Neutrophil (primary cell): ENCODE measurements at regions not wholly inside any gene's neighbourhood (a gene's known extent, or its start where the extent isn't known, plus 50 kb on each side); places are given as distances from the start of the nearest gene placed in this dataset.

Experiments
- H3K27ac ChIP-seq: fragments of 200-600 bp; sonication (generic); 2 replicates; pipeline ENCODE4 v1.5.1; 2016; ENCODE audit warnings: mild to moderate bottlenecking, moderate library complexity
- H3K27me3 ChIP-seq: fragments of 200-600 bp; sonication (generic); 2 replicates; pipeline ENCODE4 v1.6.0; 2016; ENCODE audit warnings: mild to moderate bottlenecking
- H3K36me3 ChIP-seq: fragments of 200-600 bp; sonication (generic); 2 replicates; pipeline ENCODE4 v1.5.1; 2017
- H3K4me1 ChIP-seq, 2 experiments: fragments of 200-600 bp in 1 of 2; sonication (generic) in 1 of 2; 1 replicate in 1 of 2; 2 replicates in 1 of 2; pipeline versions ENCODE4 v1.5.1 to v1.6.1; 2013 to 2016; ENCODE audit warnings: low read depth in 1 of 2, low read length in 1 of 2, mild to moderate bottlenecking in 1 of 2, moderate library complexity in 1 of 2; ENCODE audit not compliant: control insufficient read depth in 1 of 2, insufficient read depth in 1 of 2
- H3K4me3 ChIP-seq, 2 experiments: fragments of 200-600 bp in 1 of 2; sonication (generic) in 1 of 2; 1 replicate in 1 of 2; 2 replicates in 1 of 2; pipeline ENCODE4 v1.5.1; 2013 to 2016; ENCODE audit warnings: low read depth in 1 of 2, low read length in 1 of 2, mild to moderate bottlenecking in 1 of 2, moderate library complexity in 1 of 2
- H3K9me3 ChIP-seq: fragments of 200-600 bp; sonication (generic); 2 replicates; pipeline ENCODE4 v1.5.1; 2016
- CTCF ChIP-seq: fragments of 200-600 bp; sonication (generic); IDR thresholded peaks from 2 replicates; pipeline ENCODE4 v1.5.1; 2016; ENCODE audit warnings: antibody characterized with exemption

- Histone ChIP-seq H3K4me1 (peaks cover 31 to 38% of the 10 kb centered on the region in 2 experiments), H3K36me3 (no peaks in the 10 kb centered on the region), H3K4me3 (no peak overlapping the region), H3K9me3 (no peaks in the 10 kb centered on the region), H3K27me3 (peaks cover 19% of the 10 kb centered on the region), H3K27ac (no peak overlapping the region)
- TF ChIP-seq CTCF, result no peak
These were observed 166.4 kb upstream of the HAAO start for GRCh38 chr2:42958741-42959233.

GRCh38 chr2:42957861-42958301 is 165.5 kb upstream of the HAAO start:
- H3K27me3 ChIP-seq, result peaks cover 17% of the 10 kb centered on the region
- H3K4me1 ChIP-seq, result peaks cover 24 to 31% of the 10 kb centered on the region in 2 experiments
- no peak for TF ChIP-seq CTCF
- no peak overlapping the region for H3K4me3 ChIP-seq
- no peak overlapping the region for H3K27ac ChIP-seq
- H3K9me3 ChIP-seq, result no peaks in the 10 kb centered on the region
- H3K36me3 ChIP-seq, result no peaks in the 10 kb centered on the region

GRCh38 chr2:42957109-42957860 is 164.9 kb upstream of the HAAO start:
- no peak overlapping the region for H3K4me3 ChIP-seq
- no peak overlapping the region for H3K27ac ChIP-seq
- no peak for TF ChIP-seq CTCF
- peaks cover 18 to 25% of the 10 kb centered on the region in 2 experiments for H3K4me1 ChIP-seq
- no peaks in the 10 kb centered on the region for H3K36me3 ChIP-seq
- H3K9me3 ChIP-seq, result no peaks in the 10 kb centered on the region
- H3K27me3 ChIP-seq, result peaks cover 11% of the 10 kb centered on the region

GRCh38 chr2:42954227-42954962 is 162.0 kb upstream of the HAAO start:
- no peak for TF ChIP-seq CTCF
- Histone ChIP-seq H3K36me3 (no peaks in the 10 kb centered on the region), H3K27ac (no peak overlapping the region)

GRCh38 chr2:42953216-42953615 is 160.8 kb upstream of the HAAO start:
- Histone ChIP-seq H3K27ac (no peak overlapping the region), H3K9me3 (no peaks in the 10 kb centered on the region), H3K27me3 (no peaks in the 10 kb centered on the region), H3K4me1 (peaks cover 17 to 26% of the 10 kb centered on the region in 2 experiments), H3K4me3 (no peak overlapping the region), H3K36me3 (no peaks in the 10 kb centered on the region)
- no peak for TF ChIP-seq CTCF

More at GRCh38 chr2:42954227-42954962, 162.0 kb upstream of the HAAO start:
- no peak overlapping the region for H3K4me3 ChIP-seq
- H3K4me1 ChIP-seq, result peaks cover 10 to 16% of the 10 kb centered on the region in 2 experiments
- H3K27me3 ChIP-seq, result no peaks in the 10 kb centered on the region
- no peaks in the 10 kb centered on the region for H3K9me3 ChIP-seq
